Osteocyte (in vitro differentiated cells): ENCODE measurements at regions not wholly inside any gene's neighbourhood (a gene's known extent, or its start where the extent isn't known, plus 50 kb on each side); places are given as distances from the start of the nearest gene placed in this dataset.
A peak's percentile ranks its signal among the peaks of the same experiment; 100 is the strongest.

ENCODE experiments used
- DNase-seq: peaks from one replicate; pipeline ENCODE4 v3.0.0; 2021; ENCODE audit warnings: mixed read lengths; ENCODE audit not compliant: unreplicated experiment; ENCODE audit errors: extremely low spot score
- H3K27ac Mint-ChIP-seq: one replicate; pipeline ENCODE4 v1.8.0; 2021; ENCODE audit warnings: mild to moderate bottlenecking, mixed read lengths; ENCODE audit not compliant: unreplicated experiment
- H3K27me3 Mint-ChIP-seq: one replicate; pipeline ENCODE4 v1.8.0; 2021; ENCODE audit warnings: mixed read lengths; ENCODE audit not compliant: unreplicated experiment
- H3K36me3 Mint-ChIP-seq: one replicate; pipeline ENCODE4 v1.8.0; 2021; ENCODE audit warnings: mixed read lengths; ENCODE audit not compliant: unreplicated experiment
- H3K4me1 Mint-ChIP-seq: one replicate; pipeline ENCODE4 v1.8.0; 2021; ENCODE audit warnings: mixed read lengths; ENCODE audit not compliant: unreplicated experiment
- H3K4me3 Mint-ChIP-seq: one replicate; pipeline ENCODE4 v1.8.0; 2021; ENCODE audit warnings: mild to moderate bottlenecking, moderate library complexity, mixed read lengths; ENCODE audit not compliant: unreplicated experiment
- H3K9me3 Mint-ChIP-seq: one replicate; pipeline ENCODE4 v1.8.0; 2021; ENCODE audit warnings: mixed read lengths; ENCODE audit not compliant: unreplicated experiment
- TF ChIP-seq, protein P1 (sequence below): fragments of 200-600 bp; sonication (generic); IDR thresholded peaks from 2 replicates; pipeline ENCODE4 v1.5.0; 2021; ENCODE audit warnings: antibody characterized with exemption, mild to moderate bottlenecking, moderate library complexity

- H3K9me3 Mint-ChIP-seq: peaks cover 22% of the 10 kb centered on the region
- TF ChIP-seq, protein P1, sequence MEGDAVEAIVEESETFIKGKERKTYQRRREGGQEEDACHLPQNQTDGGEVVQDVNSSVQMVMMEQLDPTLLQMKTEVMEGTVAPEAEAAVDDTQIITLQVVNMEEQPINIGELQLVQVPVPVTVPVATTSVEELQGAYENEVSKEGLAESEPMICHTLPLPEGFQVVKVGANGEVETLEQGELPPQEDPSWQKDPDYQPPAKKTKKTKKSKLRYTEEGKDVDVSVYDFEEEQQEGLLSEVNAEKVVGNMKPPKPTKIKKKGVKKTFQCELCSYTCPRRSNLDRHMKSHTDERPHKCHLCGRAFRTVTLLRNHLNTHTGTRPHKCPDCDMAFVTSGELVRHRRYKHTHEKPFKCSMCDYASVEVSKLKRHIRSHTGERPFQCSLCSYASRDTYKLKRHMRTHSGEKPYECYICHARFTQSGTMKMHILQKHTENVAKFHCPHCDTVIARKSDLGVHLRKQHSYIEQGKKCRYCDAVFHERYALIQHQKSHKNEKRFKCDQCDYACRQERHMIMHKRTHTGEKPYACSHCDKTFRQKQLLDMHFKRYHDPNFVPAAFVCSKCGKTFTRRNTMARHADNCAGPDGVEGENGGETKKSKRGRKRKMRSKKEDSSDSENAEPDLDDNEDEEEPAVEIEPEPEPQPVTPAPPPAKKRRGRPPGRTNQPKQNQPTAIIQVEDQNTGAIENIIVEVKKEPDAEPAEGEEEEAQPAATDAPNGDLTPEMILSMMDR: no peak
Measured at GRCh38 chr7:157470701-157471131, 133.9 kb downstream of the DNAJB6 start.

GRCh38 chr7:157471259-157472125, 134.7 kb downstream of the DNAJB6 start:
- no peaks in the 10 kb centered on the region for H3K36me3 Mint-ChIP-seq
- peak; percentile 82 for DNase-seq
- no peak overlapping the region for H3K27ac Mint-ChIP-seq
- TF ChIP-seq, protein P1: no peak
- no peaks in the 10 kb centered on the region for H3K4me1 Mint-ChIP-seq
- no peak overlapping the region for H3K4me3 Mint-ChIP-seq
- peaks cover 22% of the 10 kb centered on the region for H3K9me3 Mint-ChIP-seq
- peaks cover under 1% of the 10 kb centered on the region for H3K27me3 Mint-ChIP-seq

More at GRCh38 chr7:157470701-157471131, 133.9 kb downstream of the DNAJB6 start:
- no peak overlapping the region for H3K4me3 Mint-ChIP-seq
- H3K27ac Mint-ChIP-seq: no peak overlapping the region
- H3K27me3 Mint-ChIP-seq: peaks cover 7% of the 10 kb centered on the region
- DNase-seq: peak; percentile 75
- H3K4me1 Mint-ChIP-seq: no peaks in the 10 kb centered on the region
- no peaks in the 10 kb centered on the region for H3K36me3 Mint-ChIP-seq

GRCh38 chr7:157472311-157473050, 135.7 kb downstream of the DNAJB6 start:
- Mint-ChIP-seq H3K27me3 (no peaks in the 10 kb centered on the region), H3K9me3 (peaks cover 22% of the 10 kb centered on the region)

GRCh38 chr7:157473051-157473569, 136.3 kb downstream of the DNAJB6 start:
- H3K27ac Mint-ChIP-seq: no peak overlapping the region
- peak; percentile 27 for DNase-seq
- H3K9me3 Mint-ChIP-seq: peaks cover 22% of the 10 kb centered on the region
- H3K27me3 Mint-ChIP-seq: no peaks in the 10 kb centered on the region
- TF ChIP-seq, protein P1: no peak
- no peak overlapping the region for H3K4me3 Mint-ChIP-seq
- no peaks in the 10 kb centered on the region for H3K36me3 Mint-ChIP-seq
- no peaks in the 10 kb centered on the region for H3K4me1 Mint-ChIP-seq

More at GRCh38 chr7:157472311-157473050, 135.7 kb downstream of the DNAJB6 start:
- Mint-ChIP-seq H3K27ac (no peak overlapping the region), H3K36me3 (no peaks in the 10 kb centered on the region), H3K4me3 (no peak overlapping the region), H3K4me1 (no peaks in the 10 kb centered on the region)
- TF ChIP-seq, protein P1: no peak
- DNase-seq: peak; percentile 66

GRCh38 chr7:157474685-157475084, 137.9 kb downstream of the DNAJB6 start:
- no peaks in the 10 kb centered on the region for H3K27me3 Mint-ChIP-seq
- no peak overlapping the region for H3K4me3 Mint-ChIP-seq
- H3K27ac Mint-ChIP-seq: no peak overlapping the region
- H3K4me1 Mint-ChIP-seq: no peaks in the 10 kb centered on the region
- DNase-seq: peak; percentile 85
- H3K9me3 Mint-ChIP-seq: peaks cover 22% of the 10 kb centered on the region
- H3K36me3 Mint-ChIP-seq: no peaks in the 10 kb centered on the region
- TF ChIP-seq, protein P1: no peak
